ENCODE measurements at regions not wholly inside any gene's neighbourhood (a gene's known extent, or its start where the extent isn't known, plus 50 kb on each side); places are given as distances from the start of the nearest gene placed in this dataset.

- no peak for DNase-seq
Observed at GRCh38 chr5:63726496-63726895, 235.7 kb downstream of the HTR1A start.

GRCh38 chr5:63719147-63719546, 243.1 kb downstream of the HTR1A start:
- DNase-seq, result no peak

GRCh38 chr5:63700241-63700640, 262.0 kb downstream of the HTR1A start:
- no peak for DNase-seq

- no peak for DNase-seq
Observed at GRCh38 chr5:63697811-63698210, 264.4 kb downstream of the HTR1A start.

- peak; percentile 26 for DNase-seq
Observed at GRCh38 chr5:63690546-63690945, 271.7 kb downstream of the HTR1A start.

- DNase-seq, result no peak
Observed at GRCh38 chr5:63687854-63688516, 274.3 kb downstream of the HTR1A start.

- no peak for DNase-seq
Observed at GRCh38 chr5:63686938-63687337, 275.3 kb downstream of the HTR1A start.

- DNase-seq, result peak; percentile 31
Observed at GRCh38 chr5:63686181-63686580, 276.1 kb downstream of the HTR1A start.

GRCh38 chr5:63685454-63685853, 276.8 kb downstream of the HTR1A start:
- no peak for DNase-seq

GRCh38 chr5:63674881-63675280, 287.4 kb downstream of the HTR1A start:
- DNase-seq, result no peak

- no peak for DNase-seq
Observed at GRCh38 chr5:63655043-63655442, 307.2 kb downstream of the HTR1A start.

GRCh38 chr5:63650581-63650980, 311.7 kb downstream of the HTR1A start:
- DNase-seq, result no peak

- DNase-seq, result no peak
Observed at GRCh38 chr5:63648376-63648775, 313.9 kb downstream of the HTR1A start.

GRCh38 chr5:63629951-63630630, 332.2 kb downstream of the HTR1A start:
- no peak for DNase-seq

GRCh38 chr5:63613442-63613841, 348.8 kb downstream of the HTR1A start:
- DNase-seq, result no peak

- DNase-seq, result no peak
Observed at GRCh38 chr5:63603996-63604395, 358.2 kb downstream of the HTR1A start.

- DNase-seq, result no peak
Observed at GRCh38 chr5:63602971-63603370, 359.3 kb downstream of the HTR1A start.

GRCh38 chr5:63596254-63596653, 366.0 kb downstream of the HTR1A start:
- no peak for DNase-seq

- DNase-seq, result no peak
Observed at GRCh38 chr5:63573380-63573779, 388.9 kb downstream of the HTR1A start.

GRCh38 chr5:63572740-63573139, 389.5 kb downstream of the HTR1A start:
- no peak for DNase-seq

GRCh38 chr5:63570752-63571151, 391.5 kb downstream of the HTR1A start:
- no peak for DNase-seq

GRCh38 chr5:63564789-63565188, 397.5 kb downstream of the HTR1A start:
- no peak for DNase-seq

GRCh38 chr5:63563008-63563917, 399.0 kb downstream of the HTR1A start:
- DNase-seq, result peak; percentile 8
